Chondrocyte (in vitro differentiated cells): ENCODE measurements at regions not wholly inside any gene's neighbourhood (a gene's known extent, or its start where the extent isn't known, plus 50 kb on each side); places are given as distances from the start of the nearest gene placed in this dataset.

Source experiments
- DNase-seq: peaks from one replicate; pipeline ENCODE4 v3.0.0; 2021; ENCODE audit warnings: mixed read lengths, low spot score
- H3K27ac Mint-ChIP-seq: one replicate; pipeline ENCODE4 v1.8.0; 2021; ENCODE audit warnings: mild to moderate bottlenecking, moderate library complexity, mixed read lengths; ENCODE audit not compliant: unreplicated experiment
- H3K27me3 Mint-ChIP-seq: 2 replicates; pipeline ENCODE4 v1.8.0; 2021; ENCODE audit warnings: low read depth, mixed read lengths
- H3K36me3 Mint-ChIP-seq: 2 replicates; pipeline ENCODE4 v1.8.0; 2021; ENCODE audit warnings: low read depth, mixed read lengths
- H3K4me1 Mint-ChIP-seq: 2 replicates; pipeline ENCODE4 v1.8.0; 2021; ENCODE audit warnings: low read depth, mild to moderate bottlenecking, mixed read lengths
- H3K4me3 Mint-ChIP-seq: one replicate; pipeline ENCODE4 v1.8.0; 2021; ENCODE audit warnings: mild to moderate bottlenecking, moderate library complexity, mixed read lengths; ENCODE audit not compliant: unreplicated experiment
- H3K9me3 Mint-ChIP-seq: 2 replicates; pipeline ENCODE4 v1.8.0; 2021; ENCODE audit warnings: low read depth, mixed read lengths
- TF ChIP-seq, protein P1 (sequence below): fragments of 200-600 bp; sonication (generic); IDR thresholded peaks from 2 replicates; pipeline ENCODE4 v1.5.0; 2021; ENCODE audit warnings: antibody characterized with exemption, mild to moderate bottlenecking, moderate library complexity

DNA sequence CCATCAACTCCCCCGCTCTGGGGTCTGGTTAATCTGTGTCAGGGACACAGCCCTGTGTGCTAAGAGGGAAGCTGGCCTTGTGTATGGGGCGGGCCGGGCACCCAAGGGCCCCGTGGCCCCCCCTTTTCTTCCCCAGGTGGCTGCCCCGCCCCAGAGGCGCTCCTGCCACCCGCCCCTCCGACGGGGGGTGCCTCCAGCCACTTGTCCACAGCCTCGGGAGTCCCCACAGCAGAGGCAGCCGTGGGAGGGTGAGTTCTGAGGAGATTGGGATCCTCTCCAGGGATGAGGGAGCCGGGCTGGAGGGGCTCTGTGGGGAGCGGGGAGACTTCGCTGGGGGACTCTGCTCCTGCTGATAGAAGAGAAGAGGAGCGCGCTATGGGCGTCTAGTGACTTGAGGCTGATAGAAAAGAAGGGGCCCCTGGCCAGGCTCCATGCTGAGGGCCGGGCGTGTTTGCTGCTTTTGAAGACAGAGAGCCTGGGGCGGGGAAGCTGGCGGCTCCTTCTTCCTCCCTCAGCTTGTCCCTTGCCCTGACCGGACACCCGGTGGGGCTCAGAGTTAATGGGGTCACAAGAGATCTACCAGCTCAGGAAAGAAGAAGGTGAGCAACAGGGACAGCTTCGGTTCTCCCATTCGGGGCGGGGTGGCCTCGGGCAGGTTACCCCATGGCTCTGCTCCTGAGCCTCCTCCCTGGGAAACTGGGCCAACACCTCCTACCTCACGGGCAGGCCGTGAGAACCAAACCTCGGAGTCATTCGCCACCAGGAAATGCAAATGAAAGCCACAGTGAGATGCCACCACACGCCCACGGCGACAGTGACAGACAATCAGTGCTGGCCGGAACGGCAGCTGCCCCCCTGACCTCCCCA lies 89.4 kb upstream of the TAF1B start:
- H3K4me1 Mint-ChIP-seq, result peaks cover 24% of the 10 kb centered on the region
- H3K4me3 Mint-ChIP-seq, result no peak overlapping the region
- no peaks in the 10 kb centered on the region for H3K9me3 Mint-ChIP-seq
- peaks cover 12% of the 10 kb centered on the region for H3K27me3 Mint-ChIP-seq
- H3K36me3 Mint-ChIP-seq, result no peaks in the 10 kb centered on the region
- TF ChIP-seq, protein P1, sequence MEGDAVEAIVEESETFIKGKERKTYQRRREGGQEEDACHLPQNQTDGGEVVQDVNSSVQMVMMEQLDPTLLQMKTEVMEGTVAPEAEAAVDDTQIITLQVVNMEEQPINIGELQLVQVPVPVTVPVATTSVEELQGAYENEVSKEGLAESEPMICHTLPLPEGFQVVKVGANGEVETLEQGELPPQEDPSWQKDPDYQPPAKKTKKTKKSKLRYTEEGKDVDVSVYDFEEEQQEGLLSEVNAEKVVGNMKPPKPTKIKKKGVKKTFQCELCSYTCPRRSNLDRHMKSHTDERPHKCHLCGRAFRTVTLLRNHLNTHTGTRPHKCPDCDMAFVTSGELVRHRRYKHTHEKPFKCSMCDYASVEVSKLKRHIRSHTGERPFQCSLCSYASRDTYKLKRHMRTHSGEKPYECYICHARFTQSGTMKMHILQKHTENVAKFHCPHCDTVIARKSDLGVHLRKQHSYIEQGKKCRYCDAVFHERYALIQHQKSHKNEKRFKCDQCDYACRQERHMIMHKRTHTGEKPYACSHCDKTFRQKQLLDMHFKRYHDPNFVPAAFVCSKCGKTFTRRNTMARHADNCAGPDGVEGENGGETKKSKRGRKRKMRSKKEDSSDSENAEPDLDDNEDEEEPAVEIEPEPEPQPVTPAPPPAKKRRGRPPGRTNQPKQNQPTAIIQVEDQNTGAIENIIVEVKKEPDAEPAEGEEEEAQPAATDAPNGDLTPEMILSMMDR, result no peak
- DNase-seq, result no peak
- H3K27ac Mint-ChIP-seq, result no peak overlapping the region

DNA sequence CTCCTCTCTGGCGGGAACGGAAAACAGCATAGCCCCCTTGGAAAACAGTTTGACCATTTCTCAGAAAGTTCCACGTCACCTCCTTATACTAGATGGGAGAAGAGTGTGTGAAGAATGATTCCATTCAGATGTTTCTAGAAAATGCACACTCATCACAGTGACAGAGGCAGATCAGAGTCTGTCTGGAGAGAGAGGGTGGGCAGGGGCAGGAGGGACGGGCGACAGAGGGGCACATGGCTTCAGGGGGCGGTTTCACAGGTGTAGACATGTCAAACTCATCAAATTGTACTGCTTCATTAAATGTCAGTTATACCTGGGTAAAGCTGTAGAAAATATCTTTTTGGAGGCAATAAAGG lies 88.8 kb upstream of the TAF1B start:
- H3K4me3 Mint-ChIP-seq, result no peak overlapping the region
- no peaks in the 10 kb centered on the region for H3K36me3 Mint-ChIP-seq
- H3K9me3 Mint-ChIP-seq, result no peaks in the 10 kb centered on the region
- H3K4me1 Mint-ChIP-seq, result peaks cover 24% of the 10 kb centered on the region
- DNase-seq, result no peak
- no peak overlapping the region for H3K27ac Mint-ChIP-seq
- TF ChIP-seq, protein P1, result no peak
- H3K27me3 Mint-ChIP-seq, result peaks cover 12% of the 10 kb centered on the region

DNA sequence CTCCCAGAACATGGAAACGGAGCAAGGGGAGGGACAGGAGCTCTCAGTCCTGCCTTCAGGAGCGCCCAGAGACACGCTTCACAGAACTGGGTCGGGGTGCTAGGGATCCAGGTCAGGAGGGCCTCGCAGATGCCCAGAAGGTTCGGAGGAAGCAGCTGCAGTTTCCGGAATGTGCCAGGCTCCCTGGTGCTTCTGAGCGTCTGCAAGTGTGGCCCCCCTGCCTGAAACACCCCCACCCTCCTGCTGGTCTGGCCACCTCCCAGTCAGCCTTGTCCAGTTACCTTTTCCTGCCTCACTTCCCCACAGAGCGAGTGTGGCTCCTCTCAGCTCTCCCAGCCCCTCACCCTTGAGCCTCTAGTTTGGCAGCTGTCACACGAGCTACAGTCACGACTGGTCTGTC lies 88.3 kb upstream of the TAF1B start:
- DNase-seq, result no peak
- Mint-ChIP-seq H3K4me3 (no peak overlapping the region), H3K27ac (no peak overlapping the region), H3K36me3 (no peaks in the 10 kb centered on the region), H3K4me1 (peaks cover 26% of the 10 kb centered on the region), H3K9me3 (no peaks in the 10 kb centered on the region), H3K27me3 (peaks cover 12% of the 10 kb centered on the region)
- TF ChIP-seq, protein P1, result no peak

DNA sequence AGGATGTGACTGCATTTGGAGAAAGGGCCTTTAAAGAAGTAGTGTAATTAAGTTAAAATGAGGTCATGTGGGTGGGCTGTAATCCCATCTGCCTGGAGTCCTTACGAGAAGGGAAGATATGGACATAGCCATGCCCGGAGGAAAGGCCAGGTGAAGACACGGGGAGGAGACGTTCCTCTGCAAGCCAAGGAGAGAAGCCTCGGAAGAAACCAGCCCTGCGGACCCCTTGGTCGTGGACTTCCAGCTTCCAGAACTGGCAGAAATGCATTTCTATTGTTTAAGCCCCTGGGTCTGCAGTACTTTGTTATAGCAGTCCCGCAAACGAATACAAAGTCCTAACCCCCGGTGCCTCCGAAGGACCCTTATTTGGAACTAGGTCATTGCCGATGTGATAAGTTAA lies 87.6 kb upstream of the TAF1B start:
- no peaks in the 10 kb centered on the region for H3K36me3 Mint-ChIP-seq
- TF ChIP-seq, protein P1, result no peak
- H3K4me3 Mint-ChIP-seq, result no peak overlapping the region
- peaks cover 32% of the 10 kb centered on the region for H3K4me1 Mint-ChIP-seq
- no peaks in the 10 kb centered on the region for H3K9me3 Mint-ChIP-seq
- peaks cover 12% of the 10 kb centered on the region for H3K27me3 Mint-ChIP-seq
- DNase-seq, result no peak
- H3K27ac Mint-ChIP-seq, result no peak overlapping the region

DNA sequence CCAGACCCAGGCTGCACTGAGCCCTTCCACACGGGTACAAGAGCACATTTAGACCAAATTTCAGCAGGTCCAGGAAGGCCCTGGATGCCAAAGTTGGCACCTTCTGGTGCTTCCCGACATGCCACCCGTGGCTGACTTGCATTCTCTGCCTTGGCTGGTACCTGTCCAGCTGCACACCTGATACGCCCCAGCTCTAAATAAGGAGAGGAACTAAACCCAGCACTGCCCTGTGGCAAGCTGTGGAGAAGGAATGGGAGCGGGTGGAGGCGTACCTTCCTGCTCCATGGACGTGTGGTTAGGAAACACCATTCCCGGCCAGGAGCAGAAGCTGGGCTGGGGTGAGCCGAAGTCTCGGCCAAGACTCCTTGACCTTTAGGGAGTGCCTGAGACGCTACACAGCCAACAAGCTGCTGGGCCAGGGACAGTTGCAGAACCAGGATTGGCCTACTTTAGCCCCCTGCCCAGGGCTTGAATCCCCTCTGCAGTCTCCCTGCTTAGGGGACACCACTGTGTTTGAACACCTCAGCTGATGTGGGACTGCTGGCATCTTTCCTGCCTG lies 86.5 kb upstream of the TAF1B start:
- Mint-ChIP-seq H3K36me3 (no peaks in the 10 kb centered on the region), H3K27ac (no peak overlapping the region), H3K9me3 (no peaks in the 10 kb centered on the region), H3K27me3 (peaks cover 12% of the 10 kb centered on the region), H3K4me3 (no peak overlapping the region), H3K4me1 (peaks cover 32% of the 10 kb centered on the region)
- DNase-seq, result no peak
- TF ChIP-seq, protein P1, result no peak
